Gastroesophageal sphincter (tissue), 4 donors: ENCODE measurements at regions not wholly inside any gene's neighbourhood (a gene's known extent, or its start where the extent isn't known, plus 50 kb on each side); places are given as distances from the start of the nearest gene placed in this dataset.

Experiments used
- ATAC-seq: fragments of 150-250 bp; one replicate; pipeline ENCODE4 v1.9.1; 2016; ENCODE audit warnings: mild to moderate bottlenecking, moderate library complexity
- H3K27ac ChIP-seq, 4 donors: fragments of 200-600 bp; sonication (generic) in 3 of 4; 1 replicate in 3 of 4; 2 replicates in 1 of 4; pipeline ENCODE4 v1.5.1; 2016 to 2019
- H3K27me3 ChIP-seq: fragments of 200-600 bp; sonication (generic); one replicate; pipeline ENCODE4 v1.5.1; 2019
- H3K36me3 ChIP-seq, 2 donors: fragments of 200-600 bp; sonication (generic); one replicate each; pipeline ENCODE4 v1.5.1; 2019; ENCODE audit warnings: control low read depth in 1 of 2
- H3K4me1 ChIP-seq, 3 donors: fragments of 200-600 bp; sonication (generic); 1 replicate in 2 of 3; 2 replicates in 1 of 3; pipeline ENCODE4 v1.5.1; 2016 to 2019; ENCODE audit warnings: control low read depth in 2 of 3
- H3K4me3 ChIP-seq, 2 donors: fragments of 200-600 bp; sonication (generic); one replicate each; pipeline ENCODE4 v1.5.1; 2019; ENCODE audit warnings: mild to moderate bottlenecking in 1 of 2, moderate library complexity in 1 of 2
- H3K9me3 ChIP-seq, 3 donors: fragments of 200-600 bp; sonication (generic); one replicate each; pipeline ENCODE4 v1.5.1; 2017 to 2019; ENCODE audit warnings: control low read depth in 2 of 3
- CTCF ChIP-seq, 4 experiments: fragments of 200-600 bp in 2 of 4; fragments of 450-650 bp in 2 of 4; sonication (generic) in 1 of 4; IDR thresholded peaks; one replicate each; pipeline ENCODE4 v1.5.1; 2017 to 2019; ENCODE audit warnings: antibody characterized with exemption in 4 of 4, mild to moderate bottlenecking in 2 of 4, moderate library complexity in 2 of 4
- EP300 ChIP-seq: sonication (generic); formaldehyde crosslinking; IDR thresholded peaks from one replicate; pipeline ENCODE4 v1.6.1; 2017; ENCODE audit warnings: antibody characterized with exemption, mild to moderate bottlenecking
- POLR2A ChIP-seq, 2 donors: fragments of 450-650 bp; IDR thresholded peaks; one replicate each; pipeline ENCODE4 v1.6.1; 2017; ENCODE audit warnings: antibody characterized with exemption in 2 of 2, mild to moderate bottlenecking in 2 of 2, moderate library complexity in 1 of 2
- POLR2AphosphoS5 ChIP-seq: sonication (generic); formaldehyde crosslinking; IDR thresholded peaks from one replicate; pipeline ENCODE4 v1.6.1; 2017; ENCODE audit warnings: antibody characterized with exemption
- WGBS, 2 donors: methylation state at CpG; one replicate each; pipeline ENCODE4 v1.1.5; 2018; ENCODE audit warnings: low coverage in 1 of 2; 5-methylcytosine and 5-hydroxymethylcytosine counted together

GRCh38 chr11:121932646-121933185 lies 183.3 kb downstream of the BLID start:
- Histone ChIP-seq H3K27ac (no peak overlapping the region), H3K27me3 (no peaks in the 10 kb centered on the region), H3K36me3 (no peaks in the 10 kb centered on the region), H3K4me1 (peaks cover 5 to 25% (median 5%) of the 10 kb centered on the region in 3 donors), H3K9me3 (no peaks in the 10 kb centered on the region), H3K4me3 (no peak overlapping the region)
- WGBS, 2 donors: 94 to 97% methylated on average over 2 to 3 of the region's 3 CpGs
- ATAC-seq: no peak
- TF ChIP-seq POLR2A (IDR thresholded peaks at IDR 0.05) (no peak), CTCF (IDR thresholded peaks at IDR 0.05) (no peak), EP300 (no peak), POLR2AphosphoS5 (no peak)

GRCh38 chr11:121931748-121932352 lies 184.2 kb downstream of the BLID start:
- WGBS, 2 donors: 86 to 97% methylated on average over 4 of the region's 4 CpGs
- no peak for ATAC-seq
- TF ChIP-seq POLR2A (IDR thresholded peaks at IDR 0.05) (no peak), EP300 (no peak), CTCF (IDR thresholded peaks at IDR 0.05) (no peak), POLR2AphosphoS5 (no peak)

GRCh38 chr11:121931121-121931520 lies 184.9 kb downstream of the BLID start:
- 91 to 92% methylated on average over 1 to 2 of the region's 2 CpGs for WGBS, 2 donors
- no peak for ATAC-seq
- no peak overlapping the region for H3K27ac ChIP-seq
- H3K9me3 ChIP-seq: no peaks in the 10 kb centered on the region
- no peaks in the 10 kb centered on the region for H3K27me3 ChIP-seq
- H3K36me3 ChIP-seq: no peaks in the 10 kb centered on the region
- no peak overlapping the region for H3K4me3 ChIP-seq
- H3K4me1 ChIP-seq: peaks cover 5 to 25% (median 5%) of the 10 kb centered on the region in 3 donors
- no peak for TF ChIP-seq CTCF (IDR thresholded peaks at IDR 0.05)

More at GRCh38 chr11:121931748-121932352, 184.2 kb downstream of the BLID start:
- Histone ChIP-seq H3K9me3 (no peaks in the 10 kb centered on the region), H3K4me3 (no peak overlapping the region), H3K27ac (no peak overlapping the region), H3K4me1 (peaks cover 5 to 25% (median 5%) of the 10 kb centered on the region in 3 donors), H3K36me3 (no peaks in the 10 kb centered on the region), H3K27me3 (no peaks in the 10 kb centered on the region)

- ATAC-seq: no peak
- TF ChIP-seq CTCF (IDR thresholded peaks at IDR 0.05) (no peak), POLR2A (IDR thresholded peaks at IDR 0.05) (no peak), POLR2AphosphoS5 (no peak), EP300 (no peak)
- Histone ChIP-seq H3K27me3 (no peaks in the 10 kb centered on the region), H3K36me3 (no peaks in the 10 kb centered on the region), H3K4me3 (peak overlapping the region; percentile 44 to 47), H3K4me1 (peaks cover 5 to 25% (median 5%) of the 10 kb centered on the region in 3 donors), H3K9me3 (no peaks in the 10 kb centered on the region), H3K27ac (peak overlapping the region; percentile 40 to 64 (median 52))
- 15 to 16% methylated on average over 14 to 18 of the region's 18 CpGs for WGBS, 2 donors
Observed at GRCh38 chr11:121930004-121930965, 185.7 kb downstream of the BLID start.
